RCC 7860 (cell line): ENCODE measurements at regions not wholly inside any gene's neighbourhood (a gene's known extent, or its start where the extent isn't known, plus 50 kb on each side); places are given as distances from the start of the nearest gene placed in this dataset.
"Not testable (repeated sequence)": the region's sequence is repeated elsewhere in the genome, so short reads cannot be mapped to it uniquely, and the experiment has no call there.

Experiments used
- DNase-seq: peaks from one replicate; pipeline ENCODE4 v3.0.0-alpha.2; 2015; ENCODE audit warnings: low spot score
- FAIRE-seq: peaks from 2 replicates; lab custom pipeline; 2012; peaks lifted over from hg19 to GRCh38; lab: Jason Lieb, UNC

- DNase-seq (peak; percentile 75), FAIRE-seq (peak; percentile 91)
Observed at GRCh38 chr21:27532076-27532475, 565.2 kb upstream of the ADAMTS5 start.

- no peak for DNase-seq
- no peak for FAIRE-seq
Observed at GRCh38 chr21:27528697-27529096, 561.8 kb upstream of the ADAMTS5 start.

GRCh38 chr21:27526451-27526850 is 559.6 kb upstream of the ADAMTS5 start:
- no peak for FAIRE-seq
- DNase-seq: no peak

GRCh38 chr21:27525780-27526179 is 558.9 kb upstream of the ADAMTS5 start:
- no peak for DNase-seq
- FAIRE-seq: no peak

- DNase-seq: peak; percentile 39
- no peak for FAIRE-seq
Observed at GRCh38 chr21:27519361-27519760, 552.5 kb upstream of the ADAMTS5 start.

GRCh38 chr21:27517177-27517576 is 550.3 kb upstream of the ADAMTS5 start:
- not testable (repeated sequence) for FAIRE-seq, DNase-seq

GRCh38 chr21:27515676-27516075 is 548.8 kb upstream of the ADAMTS5 start:
- FAIRE-seq (no peak), DNase-seq (no peak)

- DNase-seq (no peak), FAIRE-seq (no peak)
Observed at GRCh38 chr21:27513825-27514224, 546.9 kb upstream of the ADAMTS5 start.

GRCh38 chr21:27513016-27513415 is 546.1 kb upstream of the ADAMTS5 start:
- no peak for FAIRE-seq
- no peak for DNase-seq

GRCh38 chr21:27511233-27511632 is 544.3 kb upstream of the ADAMTS5 start:
- no peak for DNase-seq
- no peak for FAIRE-seq

- FAIRE-seq (no peak), DNase-seq (no peak)
Observed at GRCh38 chr21:27507695-27508094, 540.8 kb upstream of the ADAMTS5 start.

GRCh38 chr21:27505516-27505915 is 538.6 kb upstream of the ADAMTS5 start:
- DNase-seq: no peak
- no peak for FAIRE-seq

- DNase-seq: no peak
- FAIRE-seq: no peak
Observed at GRCh38 chr21:27502801-27503200, 535.9 kb upstream of the ADAMTS5 start.

GRCh38 chr21:27498025-27498424 is 531.1 kb upstream of the ADAMTS5 start:
- no peak for DNase-seq
- FAIRE-seq: no peak

GRCh38 chr21:27495836-27496235 is 528.9 kb upstream of the ADAMTS5 start:
- FAIRE-seq (no peak), DNase-seq (no peak)

- FAIRE-seq: no peak
- DNase-seq: no peak
Observed at GRCh38 chr21:27493542-27493941, 526.7 kb upstream of the ADAMTS5 start.

- peak; percentile 33 for FAIRE-seq
- no peak for DNase-seq
Observed at GRCh38 chr21:27487676-27488075, 520.8 kb upstream of the ADAMTS5 start.

- DNase-seq (peak; percentile 7), FAIRE-seq (no peak)
Observed at GRCh38 chr21:27480841-27481261, 514.0 kb upstream of the ADAMTS5 start.

GRCh38 chr21:27477296-27477695 is 510.4 kb upstream of the ADAMTS5 start:
- DNase-seq (no peak), FAIRE-seq (no peak)

GRCh38 chr21:27476696-27477095 is 509.8 kb upstream of the ADAMTS5 start:
- DNase-seq (peak; percentile 20), FAIRE-seq (no peak)

- no peak for FAIRE-seq
- no peak for DNase-seq
Observed at GRCh38 chr21:27475363-27475955, 508.6 kb upstream of the ADAMTS5 start.

GRCh38 chr21:27467366-27467765 is 500.5 kb upstream of the ADAMTS5 start:
- no peak for DNase-seq
- FAIRE-seq: no peak

- no peak for DNase-seq
- FAIRE-seq: no peak
Observed at GRCh38 chr21:27466140-27466539, 499.3 kb upstream of the ADAMTS5 start.
